HCT116 (cell line): ENCODE measurements at regions not wholly inside any gene's neighbourhood (a gene's known extent, or its start where the extent isn't known, plus 50 kb on each side); places are given as distances from the start of the nearest gene placed in this dataset.

Experiments
- ATAC-seq: fragments of 200-7000 bp; cut with Tn5 transposase; 2 replicates; pipeline ENCODE4 v1.9.1; 2020; ENCODE audit warnings: mild to moderate bottlenecking, moderate library complexity
- BruUV-seq: library from RNA; stranded (reverse); fragments of 400-500 nt; replicated peaks from 2 replicates; lab custom pipeline; 2021; lab: Mats Ljungman, UMichigan
- CTCF ChIA-PET: fragments of 300-600 bp; sonication (Branson Sonifier 250); formaldehyde crosslinking; loops from one replicate; lab custom pipeline; 2021; ENCODE audit warnings: antibody characterized with exemption; lab: Charles Lee
- POLR2A ChIA-PET: fragments of 300-600, 350-600 bp; sonication (Branson Sonifier 250); formaldehyde crosslinking; loops from one replicate; lab custom pipeline; 2021; ENCODE audit warnings: antibody characterized with exemption; lab: Charles Lee
- RAD21 ChIA-PET, 2 experiments: fragments of 300-600 bp; sonication (Branson Sonifier 250); formaldehyde crosslinking; loops; one replicate each; lab custom pipeline; 2023; ENCODE audit warnings: low total read pairs in 2 of 2; ENCODE audit not compliant: uncharacterized antibody in 2 of 2, unreplicated experiment in 2 of 2, low non-redundant PET in 1 of 2; lab: Charles Lee
- DNase-seq: peaks from one replicate; pipeline ENCODE4 v3.0.0-alpha.2; 2010; ENCODE audit warnings: low read depth, low spot score
- H2AFZ ChIP-seq: fragments of 200-600 bp; shearing (Covaris generic), sonication (generic); 2 replicates; pipeline ENCODE4 v1.6.1; 2017; ENCODE audit warnings: low read depth, mixed run types, mixed read lengths, antibody characterized with exemption, low read length; ENCODE audit not compliant: poor library complexity, severe bottlenecking
- H3K27ac ChIP-seq: 2 replicates; pipeline ENCODE4 v1.5.1; 2012; ENCODE audit warnings: low read depth, low read length
- H3K27me3 ChIP-seq: fragments of 200-600 bp; sonication (generic); 2 replicates; pipeline ENCODE4 v1.6.1; 2016; ENCODE audit warnings: mixed run types, low read length, mixed read lengths; ENCODE audit not compliant: insufficient read depth
- H3K36me3 ChIP-seq, 2 experiments: fragments of 200-500 bp in 1 of 2; fragments of 200-600 bp in 1 of 2; sonication (Bioruptor generic) in 1 of 2; sonication (generic) in 1 of 2; 2 replicates each; pipeline versions ENCODE4 v1.5.1 to v1.6.1; 2014 to 2016; ENCODE audit warnings: low read length in 2 of 2, inconsistent platforms in 1 of 2, mixed read lengths in 1 of 2, mixed run types in 1 of 2; ENCODE audit not compliant: insufficient read depth in 2 of 2, control insufficient read depth in 1 of 2
- H3K4me1 ChIP-seq, 2 experiments: fragments of 200-600 bp in 1 of 2; sonication (generic) in 1 of 2; 2 replicates each; pipeline versions ENCODE4 v1.5.1 to v1.6.1; 2012 to 2017; ENCODE audit warnings: low read length in 2 of 2, inconsistent platforms in 1 of 2, mild to moderate bottlenecking in 1 of 2, mixed read lengths in 1 of 2, mixed run types in 1 of 2, moderate library complexity in 1 of 2; ENCODE audit not compliant: insufficient read depth in 2 of 2, control insufficient read depth in 1 of 2
- H3K4me2 ChIP-seq: fragments of 200-600 bp; sonication (generic); 2 replicates; pipeline ENCODE4 v1.6.1; 2017; ENCODE audit warnings: mixed run types, low read length, mixed read lengths
- H3K4me3 ChIP-seq, 2 experiments: fragments of 200-600 bp in 1 of 2; sonication (generic) in 1 of 2; replicated peaks in 1 of 2; 2 replicates each; pipeline ENCODE4 v1.5.1; 2011 to 2016; ENCODE audit warnings: low read length in 2 of 2, control low read depth in 1 of 2, low read depth in 1 of 2, mild to moderate bottlenecking in 1 of 2, mixed read lengths in 1 of 2, mixed run types in 1 of 2
- H3K79me2 ChIP-seq: fragments of 200-600 bp; sonication (generic); 2 replicates; pipeline ENCODE4 v1.6.1; 2017; ENCODE audit warnings: mild to moderate bottlenecking, mixed run types, low read length, moderate library complexity, mixed read lengths; ENCODE audit not compliant: insufficient read depth
- H3K9ac ChIP-seq: fragments of 200-600 bp; sonication (generic); 2 replicates; pipeline ENCODE4 v1.6.1; 2016; ENCODE audit warnings: low read length, mixed read lengths
- H3K9me2 ChIP-seq: fragments of 200-600 bp; sonication (generic), shearing (Covaris generic); 2 replicates; pipeline ENCODE4 v1.6.1; 2017; ENCODE audit warnings: mixed run types, mild to moderate bottlenecking, moderate library complexity; ENCODE audit not compliant: insufficient read depth
- H3K9me3 ChIP-seq, 2 experiments: fragments of 200-500 bp in 1 of 2; fragments of 200-600 bp in 1 of 2; sonication (Bioruptor generic) in 1 of 2; sonication (generic) in 1 of 2; 2 replicates each; pipeline ENCODE4 v1.6.1; 2014 to 2017; ENCODE audit warnings: low read length in 2 of 2, mixed read lengths in 2 of 2, inconsistent platforms in 1 of 2, low read depth in 1 of 2, mild to moderate bottlenecking in 1 of 2, mixed run types in 1 of 2, moderate library complexity in 1 of 2; ENCODE audit not compliant: control insufficient read depth in 1 of 2, insufficient read depth in 1 of 2
- H4K20me1 ChIP-seq: fragments of 200-600 bp; sonication (generic), shearing (Covaris generic); 2 replicates; pipeline ENCODE4 v1.6.1; 2017; ENCODE audit warnings: mixed run types, mild to moderate bottlenecking, moderate library complexity; ENCODE audit not compliant: insufficient read depth
- CEBPB ChIP-seq: IDR thresholded peaks from 2 replicates; pipeline ENCODE4 v1.6.1; 2012; ENCODE audit warnings: low read depth
- CTCF ChIP-seq, 3 experiments: fragments of 200-600 bp in 1 of 3; sonication (generic) in 1 of 3; IDR thresholded peaks in 2 of 3; conservative IDR thresholded peaks in 1 of 3; 2 replicates each; pipeline ENCODE4 v1.5.1; 2012 to 2017; ENCODE audit warnings: low read depth in 2 of 3, low read length in 2 of 3, antibody characterized with exemption in 1 of 3, borderline replicate concordance in 1 of 3, control low read depth in 1 of 3, mild to moderate bottlenecking in 1 of 3, mixed read lengths in 1 of 3, mixed run types in 1 of 3, moderate library complexity in 1 of 3; ENCODE audit not compliant: insufficient read depth in 1 of 3
- ELF1 ChIP-seq: IDR thresholded peaks from 2 replicates; pipeline ENCODE4 v1.6.1; 2012; ENCODE audit warnings: low read depth, borderline replicate concordance
- EZH2 ChIP-seq: fragments of 200-600 bp; sonication (generic); IDR thresholded peaks from 2 replicates; pipeline ENCODE4 v1.6.1; 2017; ENCODE audit warnings: antibody characterized with exemption, mixed run types
- EZH2phosphoT487 ChIP-seq: fragments of 200-600 bp; IDR thresholded peaks from 2 replicates; pipeline ENCODE4 v1.6.1; 2018; ENCODE audit warnings: antibody characterized with exemption, borderline replicate concordance
- JUND ChIP-seq: IDR thresholded peaks from 2 replicates; pipeline ENCODE4 v1.6.1; 2012
- RAD21 ChIP-seq: IDR thresholded peaks from 2 replicates; pipeline ENCODE4 v1.6.1; 2012; ENCODE audit warnings: low read depth, mild to moderate bottlenecking
- SRF ChIP-seq: IDR thresholded peaks from 2 replicates; pipeline ENCODE4 v1.6.1; 2012; ENCODE audit warnings: low read depth
- TCF7L2 ChIP-seq: IDR thresholded peaks from 2 replicates; pipeline ENCODE4 v1.7.0; 2011; ENCODE audit warnings: borderline replicate concordance, inconsistent platforms; ENCODE audit not compliant: insufficient read depth, insufficient read length; ENCODE audit errors: extremely low read depth
- YY1 ChIP-seq: IDR thresholded peaks from 2 replicates; pipeline ENCODE4 v1.6.1; 2011; ENCODE audit warnings: low read length, low read depth, moderate library complexity, mild to moderate bottlenecking; ENCODE audit not compliant: insufficient replicate concordance; ENCODE audit errors: extremely low read depth
- ZBTB33 ChIP-seq: IDR thresholded peaks from 2 replicates; pipeline ENCODE4 v1.6.1; 2011; ENCODE audit warnings: mild to moderate bottlenecking, low read length, moderate library complexity; ENCODE audit not compliant: insufficient replicate concordance; ENCODE audit errors: extremely low read depth
- intact Hi-C: fragments of 100-400 bp; cut with micrococcal nuclease; formaldehyde crosslinking; loops from 2 replicates; pipeline ENCODE4 v1.10.0; 2022

GRCh38 chr2:167626961-167627360 lies 620.4 kb downstream of the STK39 start:
- Histone ChIP-seq H3K4me2 (no peak overlapping the region), H3K9ac (no peak overlapping the region), H3K4me3 (no peak overlapping the region), H3K9me2 (no peaks in the 10 kb centered on the region), H3K79me2 (no peaks in the 10 kb centered on the region), H3K4me1 (no peaks in the 10 kb centered on the region), H3K27ac (no peak overlapping the region), H3K27me3 (no peaks in the 10 kb centered on the region), H2AFZ (no peak overlapping the region), H3K36me3 (no peaks in the 10 kb centered on the region), H4K20me1 (no peaks in the 10 kb centered on the region; the same call in 1 of the 2 replicates), H3K9me3 (no peaks in the 10 kb centered on the region)
- ChIA-PET CTCF (no interaction called here), POLR2A (no interaction called here), RAD21 (no interaction called here)
- BruUV-seq: no TSS peak
- intact Hi-C loops: no loop called here
- no peak for TF ChIP-seq YY1
- no peak for TF ChIP-seq TCF7L2
- TF ChIP-seq EZH2: no peak
- TF ChIP-seq CEBPB: no peak
- TF ChIP-seq ELF1: no peak
- TF ChIP-seq RAD21: no peak
- TF ChIP-seq CTCF (IDR thresholded peaks at IDR 0.05 in 2 of 3, conservative IDR thresholded peaks at IDR 0.05 in 1 of 3; ENCODE audit: borderline replicate concordance in 1 of 3, insufficient read depth in 1 of 3, low read depth in 2 of 3, low read length in 2 of 3): no peak
- no peak for TF ChIP-seq JUND
- no peak for TF ChIP-seq ZBTB33
- no peak for TF ChIP-seq SRF
- TF ChIP-seq EZH2phosphoT487: no peak
- no peak for ATAC-seq
- DNase-seq: no peak
